Mammary epithelial cell (primary cell): ENCODE measurements at regions not wholly inside any gene's neighbourhood (a gene's known extent, or its start where the extent isn't known, plus 50 kb on each side); places are given as distances from the start of the nearest gene placed in this dataset.

Source experiments
- EZH2 ChIP-seq: IDR thresholded peaks from 2 replicates; pipeline ENCODE4 v1.6.1; 2012; ENCODE audit warnings: low read length, inconsistent platforms, borderline replicate concordance
- TF ChIP-seq, protein P1 (sequence below), 2 donors: IDR thresholded peaks in 1 of 2; conservative IDR thresholded peaks in 1 of 2; 2 replicates each; pipeline ENCODE4 v1.5.1; 2011 to 2012; ENCODE audit warnings: inconsistent platforms in 2 of 2, low read length in 2 of 2, mild to moderate bottlenecking in 2 of 2, control low read depth in 1 of 2, low read depth in 1 of 2; ENCODE audit not compliant: insufficient read depth in 1 of 2; ENCODE audit errors: extremely low read depth in 1 of 2

DNA sequence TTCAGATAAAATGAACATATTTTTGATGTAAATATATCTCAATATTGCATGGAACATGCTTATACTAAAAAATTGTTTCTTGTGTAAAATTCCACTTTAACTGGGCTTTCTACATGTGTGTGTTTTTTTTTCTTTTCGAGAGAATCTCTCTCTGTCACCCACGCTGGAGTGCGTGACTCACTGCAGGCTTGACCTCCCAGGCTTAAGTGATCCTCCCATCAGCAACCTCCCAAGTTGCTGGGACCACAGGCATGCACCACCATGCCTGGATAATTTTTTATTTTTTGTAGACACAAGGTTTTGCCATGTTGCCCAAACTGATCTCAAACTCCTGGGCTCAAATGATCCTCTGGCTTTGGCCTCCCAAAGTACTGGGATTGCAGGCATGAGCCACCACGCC, 254.6 kb downstream of the LOXHD1 start:
- TF ChIP-seq, protein P1, sequence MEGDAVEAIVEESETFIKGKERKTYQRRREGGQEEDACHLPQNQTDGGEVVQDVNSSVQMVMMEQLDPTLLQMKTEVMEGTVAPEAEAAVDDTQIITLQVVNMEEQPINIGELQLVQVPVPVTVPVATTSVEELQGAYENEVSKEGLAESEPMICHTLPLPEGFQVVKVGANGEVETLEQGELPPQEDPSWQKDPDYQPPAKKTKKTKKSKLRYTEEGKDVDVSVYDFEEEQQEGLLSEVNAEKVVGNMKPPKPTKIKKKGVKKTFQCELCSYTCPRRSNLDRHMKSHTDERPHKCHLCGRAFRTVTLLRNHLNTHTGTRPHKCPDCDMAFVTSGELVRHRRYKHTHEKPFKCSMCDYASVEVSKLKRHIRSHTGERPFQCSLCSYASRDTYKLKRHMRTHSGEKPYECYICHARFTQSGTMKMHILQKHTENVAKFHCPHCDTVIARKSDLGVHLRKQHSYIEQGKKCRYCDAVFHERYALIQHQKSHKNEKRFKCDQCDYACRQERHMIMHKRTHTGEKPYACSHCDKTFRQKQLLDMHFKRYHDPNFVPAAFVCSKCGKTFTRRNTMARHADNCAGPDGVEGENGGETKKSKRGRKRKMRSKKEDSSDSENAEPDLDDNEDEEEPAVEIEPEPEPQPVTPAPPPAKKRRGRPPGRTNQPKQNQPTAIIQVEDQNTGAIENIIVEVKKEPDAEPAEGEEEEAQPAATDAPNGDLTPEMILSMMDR (conservative IDR thresholded peaks at IDR 0.05 in 1 of 2, IDR thresholded peaks at IDR 0.05 in 1 of 2; ENCODE audit: extremely low read depth in 1 of 2, insufficient read depth in 1 of 2, low read depth in 1 of 2, low read length in 2 of 2), result no peak
- TF ChIP-seq EZH2, result no peak
